Transverse colon (tissue), 3 donors: ENCODE measurements at regions not wholly inside any gene's neighbourhood (a gene's known extent, or its start where the extent isn't known, plus 50 kb on each side); places are given as distances from the start of the nearest gene placed in this dataset.

Experiments used
- CTCF ChIP-seq, 5 experiments: fragments of 200-600 bp in 3 of 5; fragments of 450-650 bp in 2 of 5; sonication (generic) in 3 of 5; IDR thresholded peaks; 1 replicate in 2 of 5; 2 replicates in 3 of 5; pipeline ENCODE4 v1.5.1; 2016 to 2017; ENCODE audit warnings: antibody characterized with exemption in 5 of 5, inconsistent platforms in 3 of 5, mild to moderate bottlenecking in 2 of 5, moderate library complexity in 1 of 5
- EP300 ChIP-seq: sonication (generic); formaldehyde crosslinking; IDR thresholded peaks from one replicate; pipeline ENCODE4 v1.6.1; 2017; ENCODE audit warnings: antibody characterized with exemption, low read depth
- POLR2A ChIP-seq: fragments of 450-650 bp; IDR thresholded peaks from one replicate; pipeline ENCODE4 v1.6.1; 2016; ENCODE audit warnings: antibody characterized with exemption, mild to moderate bottlenecking, moderate library complexity

DNA sequence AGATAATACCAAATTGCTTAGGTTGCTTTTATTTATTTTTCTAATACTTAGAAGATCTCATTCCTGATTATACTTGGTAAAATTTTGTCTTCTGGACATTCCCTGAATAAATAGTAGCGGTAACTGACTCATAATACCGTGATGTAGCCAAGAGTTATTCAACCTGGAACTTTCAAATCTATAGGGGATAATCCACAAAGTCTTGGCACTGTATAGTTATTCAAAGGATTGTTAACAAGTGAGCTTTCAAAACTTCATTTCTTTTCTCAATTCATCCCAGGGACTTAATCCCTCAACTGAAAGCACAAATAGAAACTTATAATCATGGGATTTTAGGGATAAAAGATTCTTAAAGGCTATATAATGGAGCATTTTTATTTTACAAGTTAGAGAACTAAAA is 1383.3 kb downstream of the FAM133A start:
- no peak for TF ChIP-seq EP300
- TF ChIP-seq CTCF (IDR thresholded peaks at IDR 0.05) = no peak
- no peak for TF ChIP-seq POLR2A
